ENCODE measurements at regions not wholly inside any gene's neighbourhood (a gene's known extent, or its start where the extent isn't known, plus 50 kb on each side); places are given as distances from the start of the nearest gene placed in this dataset.

DNA sequence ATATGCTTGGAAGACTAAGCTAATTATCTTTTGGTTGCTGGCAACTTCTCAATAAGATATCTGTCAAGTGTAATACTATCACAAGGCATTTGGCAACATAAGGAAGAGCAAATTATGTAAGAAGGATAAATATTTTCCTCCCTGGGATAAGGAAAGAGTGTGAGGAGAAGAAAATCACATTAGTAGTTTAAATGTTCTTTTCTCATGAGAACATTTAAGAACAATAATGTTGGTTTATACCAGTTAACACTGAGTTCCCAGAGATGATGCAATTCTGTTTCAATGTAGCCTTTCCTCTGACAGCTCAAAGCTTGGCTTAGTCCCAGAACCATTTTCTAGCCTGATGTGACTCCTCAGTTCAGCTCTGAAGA, 66.1 kb upstream of the NPHP3 start (continued):
- TF ChIP-seq, protein P1, sequence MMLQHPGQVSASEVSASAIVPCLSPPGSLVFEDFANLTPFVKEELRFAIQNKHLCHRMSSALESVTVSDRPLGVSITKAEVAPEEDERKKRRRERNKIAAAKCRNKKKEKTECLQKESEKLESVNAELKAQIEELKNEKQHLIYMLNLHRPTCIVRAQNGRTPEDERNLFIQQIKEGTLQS (IDR thresholded peaks at IDR 0.05) = peak; percentile 92
- TF ChIP-seq, protein P1 (CRISPR knock-in tag; conservative IDR thresholded peaks at IDR 0.05) = no peak
- no peak for TF ChIP-seq PRPF4 (IDR thresholded peaks at IDR 0.05; ENCODE audit: insufficient read depth, low read depth, low read length, poor library complexity, severe bottlenecking)
- 0 out of 2 replicates have a peak, but pooled peaks have one; percentile 11 for TF ChIP-seq ZNF766 (CRISPR knock-in tag; conservative IDR thresholded peaks at IDR 0.05)
- no peak for TF ChIP-seq NELFE (IDR thresholded peaks at IDR 0.05; ENCODE audit: insufficient read depth, insufficient read length)
- peak; percentile 38 for TF ChIP-seq MEIS2 (IDR thresholded peaks at IDR 0.05; ENCODE audit: partially characterized antibody)
- no peak for TF ChIP-seq NCOR1 (IDR thresholded peaks at IDR 0.05)
- no peak for TF ChIP-seq ZNF146 (CRISPR knock-in tag; IDR thresholded peaks at IDR 0.05; ENCODE audit: unreplicated experiment)
- TF ChIP-seq CEBPB (tag; IDR thresholded peaks at IDR 0.05) = peak; percentile 53
- no peak for TF ChIP-seq MTA2 (IDR thresholded peaks at IDR 0.05; ENCODE audit: low read depth)
- no peak for TF ChIP-seq CEBPG (CRISPR knock-in tag; IDR thresholded peaks at IDR 0.05)
- peak; percentile 92 to 95 for TF ChIP-seq CEBPG (tag; conservative IDR thresholded peaks at IDR 0.05 in 1 of 2, IDR thresholded peaks at IDR 0.05 in 1 of 2)
- TF ChIP-seq CCAR2 (IDR thresholded peaks at IDR 0.05; ENCODE audit: low read depth, low read length) = no peak
- no peak for TF ChIP-seq KAT2B (IDR thresholded peaks at IDR 0.05; ENCODE audit: low read depth, low read length)
- TF ChIP-seq, protein P2, sequence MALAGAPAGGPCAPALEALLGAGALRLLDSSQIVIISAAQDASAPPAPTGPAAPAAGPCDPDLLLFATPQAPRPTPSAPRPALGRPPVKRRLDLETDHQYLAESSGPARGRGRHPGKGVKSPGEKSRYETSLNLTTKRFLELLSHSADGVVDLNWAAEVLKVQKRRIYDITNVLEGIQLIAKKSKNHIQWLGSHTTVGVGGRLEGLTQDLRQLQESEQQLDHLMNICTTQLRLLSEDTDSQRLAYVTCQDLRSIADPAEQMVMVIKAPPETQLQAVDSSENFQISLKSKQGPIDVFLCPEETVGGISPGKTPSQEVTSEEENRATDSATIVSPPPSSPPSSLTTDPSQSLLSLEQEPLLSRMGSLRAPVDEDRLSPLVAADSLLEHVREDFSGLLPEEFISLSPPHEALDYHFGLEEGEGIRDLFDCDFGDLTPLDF (CRISPR knock-in tag; IDR thresholded peaks at IDR 0.05) = no peak
- TF ChIP-seq, protein P3, sequence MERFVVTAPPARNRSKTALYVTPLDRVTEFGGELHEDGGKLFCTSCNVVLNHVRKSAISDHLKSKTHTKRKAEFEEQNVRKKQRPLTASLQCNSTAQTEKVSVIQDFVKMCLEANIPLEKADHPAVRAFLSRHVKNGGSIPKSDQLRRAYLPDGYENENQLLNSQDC (CRISPR knock-in tag; IDR thresholded peaks at IDR 0.05) = no peak
- TF ChIP-seq LARP7 (IDR thresholded peaks at IDR 0.05) = no peak
- TF ChIP-seq HNRNPK (IDR thresholded peaks at IDR 0.05; ENCODE audit: low read depth, low read length, poor library complexity, severe bottlenecking) = no peak
- no peak for TF ChIP-seq SMARCC2 (IDR thresholded peaks at IDR 0.05; ENCODE audit: low read depth)
- no peak for TF ChIP-seq MEF2D (tag; conservative IDR thresholded peaks at IDR 0.05; ENCODE audit: low read depth)
- no peak for TF ChIP-seq SPI1 (IDR thresholded peaks at IDR 0.05; ENCODE audit: borderline replicate concordance, low read depth, low read length)
- TF ChIP-seq ZSCAN32 (CRISPR knock-in tag; IDR thresholded peaks at IDR 0.05) = 0 out of 2 replicates have a peak, but pooled peaks have one; percentile 43
- TF ChIP-seq KLF10 (CRISPR knock-in tag; IDR thresholded peaks at IDR 0.05) = no peak
- TF ChIP-seq, protein P4, sequence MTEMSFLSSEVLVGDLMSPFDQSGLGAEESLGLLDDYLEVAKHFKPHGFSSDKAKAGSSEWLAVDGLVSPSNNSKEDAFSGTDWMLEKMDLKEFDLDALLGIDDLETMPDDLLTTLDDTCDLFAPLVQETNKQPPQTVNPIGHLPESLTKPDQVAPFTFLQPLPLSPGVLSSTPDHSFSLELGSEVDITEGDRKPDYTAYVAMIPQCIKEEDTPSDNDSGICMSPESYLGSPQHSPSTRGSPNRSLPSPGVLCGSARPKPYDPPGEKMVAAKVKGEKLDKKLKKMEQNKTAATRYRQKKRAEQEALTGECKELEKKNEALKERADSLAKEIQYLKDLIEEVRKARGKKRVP (CRISPR knock-in tag; IDR thresholded peaks at IDR 0.05) = peak; percentile 91
- TF ChIP-seq, protein P5, sequence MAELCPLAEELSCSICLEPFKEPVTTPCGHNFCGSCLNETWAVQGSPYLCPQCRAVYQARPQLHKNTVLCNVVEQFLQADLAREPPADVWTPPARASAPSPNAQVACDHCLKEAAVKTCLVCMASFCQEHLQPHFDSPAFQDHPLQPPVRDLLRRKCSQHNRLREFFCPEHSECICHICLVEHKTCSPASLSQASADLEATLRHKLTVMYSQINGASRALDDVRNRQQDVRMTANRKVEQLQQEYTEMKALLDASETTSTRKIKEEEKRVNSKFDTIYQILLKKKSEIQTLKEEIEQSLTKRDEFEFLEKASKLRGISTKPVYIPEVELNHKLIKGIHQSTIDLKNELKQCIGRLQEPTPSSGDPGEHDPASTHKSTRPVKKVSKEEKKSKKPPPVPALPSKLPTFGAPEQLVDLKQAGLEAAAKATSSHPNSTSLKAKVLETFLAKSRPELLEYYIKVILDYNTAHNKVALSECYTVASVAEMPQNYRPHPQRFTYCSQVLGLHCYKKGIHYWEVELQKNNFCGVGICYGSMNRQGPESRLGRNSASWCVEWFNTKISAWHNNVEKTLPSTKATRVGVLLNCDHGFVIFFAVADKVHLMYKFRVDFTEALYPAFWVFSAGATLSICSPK (IDR thresholded peaks at IDR 0.05; ENCODE audit: borderline replicate concordance) = no peak
- TF ChIP-seq BMI1 (IDR thresholded peaks at IDR 0.05; ENCODE audit: low read length) = no peak
